ENCODE measurements at regions not wholly inside any gene's neighbourhood (a gene's known extent, or its start where the extent isn't known, plus 50 kb on each side); places are given as distances from the start of the nearest gene placed in this dataset.

DNA sequence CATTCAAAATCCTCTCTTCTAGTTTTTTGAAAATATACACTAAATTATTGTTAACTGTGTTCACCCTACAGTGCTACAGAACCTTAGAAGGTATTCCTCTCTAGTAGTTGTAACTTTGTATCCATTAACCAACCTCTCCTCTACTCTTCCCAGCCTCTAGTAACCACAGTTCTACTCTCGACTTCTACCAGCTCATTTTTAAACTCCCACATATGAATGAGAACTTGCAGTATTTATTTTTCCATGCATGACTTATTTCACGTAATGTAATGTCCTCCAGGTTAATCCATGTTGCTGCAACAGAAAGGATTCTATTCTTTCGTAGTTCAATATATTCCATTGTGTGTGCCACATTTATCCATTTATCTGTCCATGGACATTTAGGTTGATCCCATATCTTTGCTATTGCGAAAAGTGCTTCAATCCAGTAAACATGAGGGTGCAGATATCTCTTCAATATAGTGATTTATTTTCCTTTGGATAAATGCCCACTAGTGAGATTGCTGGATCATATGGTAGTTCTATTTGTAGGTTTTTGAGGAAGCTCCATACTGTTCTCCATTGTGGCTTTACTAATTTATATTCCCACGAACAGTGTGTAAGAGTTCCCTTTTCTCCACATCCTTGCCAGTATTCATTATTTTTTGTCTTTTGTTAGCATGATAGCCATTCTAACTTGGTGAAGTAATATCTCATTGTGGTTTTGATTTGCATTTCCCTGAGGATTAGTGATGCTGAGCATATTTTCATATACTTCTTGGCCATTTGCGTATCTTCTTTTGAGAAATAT lies 113.7 kb upstream of the SMAD3 start:
- Histone ChIP-seq H3K4me3 (ENCODE audit: low read depth, low read length) (no peak overlapping the region), H3K27me3 (ENCODE audit: control insufficient read depth, insufficient read depth, low read length) (no peaks in the 10 kb centered on the region), H3K36me3 (ENCODE audit: control insufficient read depth, insufficient read depth, low read length) (no peaks in the 10 kb centered on the region), H3K27ac (no peak overlapping the region), H3K4me1 (no peaks in the 10 kb centered on the region), H3K9ac (no peak overlapping the region), H2AFZ (no peak overlapping the region), H3K9me3 (ENCODE audit: control insufficient read depth, low read length) (no peaks in the 10 kb centered on the region), H3K4me2 (ENCODE audit: low read length) (no peak overlapping the region), H3K79me2 (no peaks in the 10 kb centered on the region)
- TF ChIP-seq, protein P1, sequence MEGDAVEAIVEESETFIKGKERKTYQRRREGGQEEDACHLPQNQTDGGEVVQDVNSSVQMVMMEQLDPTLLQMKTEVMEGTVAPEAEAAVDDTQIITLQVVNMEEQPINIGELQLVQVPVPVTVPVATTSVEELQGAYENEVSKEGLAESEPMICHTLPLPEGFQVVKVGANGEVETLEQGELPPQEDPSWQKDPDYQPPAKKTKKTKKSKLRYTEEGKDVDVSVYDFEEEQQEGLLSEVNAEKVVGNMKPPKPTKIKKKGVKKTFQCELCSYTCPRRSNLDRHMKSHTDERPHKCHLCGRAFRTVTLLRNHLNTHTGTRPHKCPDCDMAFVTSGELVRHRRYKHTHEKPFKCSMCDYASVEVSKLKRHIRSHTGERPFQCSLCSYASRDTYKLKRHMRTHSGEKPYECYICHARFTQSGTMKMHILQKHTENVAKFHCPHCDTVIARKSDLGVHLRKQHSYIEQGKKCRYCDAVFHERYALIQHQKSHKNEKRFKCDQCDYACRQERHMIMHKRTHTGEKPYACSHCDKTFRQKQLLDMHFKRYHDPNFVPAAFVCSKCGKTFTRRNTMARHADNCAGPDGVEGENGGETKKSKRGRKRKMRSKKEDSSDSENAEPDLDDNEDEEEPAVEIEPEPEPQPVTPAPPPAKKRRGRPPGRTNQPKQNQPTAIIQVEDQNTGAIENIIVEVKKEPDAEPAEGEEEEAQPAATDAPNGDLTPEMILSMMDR (IDR thresholded peaks at IDR 0.05): no peak

DNA sequence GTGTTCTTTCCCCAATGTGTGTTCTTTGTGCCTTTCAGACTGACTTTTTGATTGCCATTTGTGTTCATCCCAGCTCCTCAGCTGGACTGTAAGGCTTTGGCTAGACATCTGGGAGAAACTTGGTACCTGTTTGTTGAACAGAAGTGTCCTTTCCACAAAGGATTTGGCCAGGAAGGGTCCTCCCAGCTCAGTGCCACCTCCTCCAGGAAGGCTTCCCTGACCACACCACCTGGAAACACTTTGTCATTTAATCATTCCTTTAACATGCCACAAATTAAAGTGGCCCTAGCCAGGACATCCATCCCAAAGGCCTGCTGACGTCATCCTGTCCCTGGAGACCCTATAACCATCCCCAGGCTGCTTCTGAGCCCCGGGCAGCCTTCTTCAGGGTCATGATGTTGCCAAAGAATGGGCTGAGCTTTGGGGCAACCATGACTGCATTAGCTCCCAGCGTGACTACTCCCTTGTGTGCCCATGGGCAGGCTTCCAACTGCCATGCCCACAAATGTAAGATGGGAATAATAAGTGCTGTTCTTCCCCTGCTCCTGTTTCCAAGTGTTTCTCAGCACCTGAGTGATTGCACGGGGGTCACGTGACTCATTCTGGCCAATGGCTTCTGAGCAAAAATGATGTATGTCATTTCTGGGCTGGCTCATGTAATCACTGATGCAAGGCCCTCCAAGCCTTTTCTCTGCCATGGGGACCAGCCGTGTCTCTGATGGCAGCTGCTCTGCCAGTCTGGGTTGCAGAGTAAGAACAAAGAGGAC lies 112.5 kb upstream of the SMAD3 start:
- Histone ChIP-seq H3K9ac (no peak overlapping the region), H3K36me3 (ENCODE audit: control insufficient read depth, insufficient read depth, low read length) (no peaks in the 10 kb centered on the region), H3K27ac (no peak overlapping the region), H3K4me3 (ENCODE audit: low read depth, low read length) (no peak overlapping the region), H3K4me1 (no peaks in the 10 kb centered on the region), H3K27me3 (ENCODE audit: control insufficient read depth, insufficient read depth, low read length) (no peaks in the 10 kb centered on the region), H3K79me2 (no peaks in the 10 kb centered on the region), H3K4me2 (ENCODE audit: low read length) (no peak overlapping the region), H3K9me3 (ENCODE audit: control insufficient read depth, low read length) (no peaks in the 10 kb centered on the region), H2AFZ (no peak overlapping the region)
- TF ChIP-seq, protein P1 (IDR thresholded peaks at IDR 0.05): no peak

DNA sequence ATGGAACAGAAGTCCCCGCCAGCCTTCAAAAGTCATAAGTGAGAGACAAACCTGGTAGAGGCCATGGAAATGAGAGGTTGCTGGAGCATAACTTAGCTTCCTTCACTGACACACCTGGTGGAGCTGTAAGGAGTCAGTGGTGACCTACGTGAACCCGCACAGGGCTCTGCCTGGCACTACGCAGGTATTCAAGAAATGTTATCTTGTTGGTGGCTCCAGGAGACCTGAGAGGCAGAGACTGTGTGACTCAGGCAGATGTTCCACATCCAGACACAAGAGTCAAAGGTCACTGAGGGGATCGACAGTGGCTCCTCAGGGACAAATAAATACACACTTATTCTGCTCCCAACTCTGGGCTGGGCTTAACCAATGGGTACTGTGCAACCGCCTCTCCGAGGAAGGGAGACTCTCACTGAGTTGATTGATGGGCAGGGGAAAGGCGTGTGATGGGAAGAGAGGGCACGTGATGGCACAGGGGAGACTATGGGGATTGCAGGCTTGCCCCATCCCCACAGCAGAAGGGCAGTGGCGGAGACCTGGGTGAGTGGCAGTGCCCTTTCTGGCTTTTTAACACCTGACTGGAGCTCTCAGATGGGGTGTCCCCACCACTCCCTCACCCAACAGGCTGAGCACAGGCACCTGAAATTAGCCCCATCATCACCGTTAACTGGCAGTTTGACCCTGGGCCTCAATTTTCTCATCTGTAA lies 111.7 kb upstream of the SMAD3 start:
- Histone ChIP-seq H3K9me3 (ENCODE audit: control insufficient read depth, low read length) (no peaks in the 10 kb centered on the region), H2AFZ (no peak overlapping the region), H3K27me3 (ENCODE audit: control insufficient read depth, insufficient read depth, low read length) (no peaks in the 10 kb centered on the region), H3K27ac (no peak overlapping the region), H3K9ac (no peak overlapping the region), H3K4me3 (ENCODE audit: low read depth, low read length) (no peak overlapping the region), H3K4me1 (no peaks in the 10 kb centered on the region), H3K4me2 (ENCODE audit: low read length) (no peak overlapping the region), H3K36me3 (ENCODE audit: control insufficient read depth, insufficient read depth, low read length) (no peaks in the 10 kb centered on the region), H3K79me2 (no peaks in the 10 kb centered on the region)
- TF ChIP-seq, protein P1 (IDR thresholded peaks at IDR 0.05): no peak

DNA sequence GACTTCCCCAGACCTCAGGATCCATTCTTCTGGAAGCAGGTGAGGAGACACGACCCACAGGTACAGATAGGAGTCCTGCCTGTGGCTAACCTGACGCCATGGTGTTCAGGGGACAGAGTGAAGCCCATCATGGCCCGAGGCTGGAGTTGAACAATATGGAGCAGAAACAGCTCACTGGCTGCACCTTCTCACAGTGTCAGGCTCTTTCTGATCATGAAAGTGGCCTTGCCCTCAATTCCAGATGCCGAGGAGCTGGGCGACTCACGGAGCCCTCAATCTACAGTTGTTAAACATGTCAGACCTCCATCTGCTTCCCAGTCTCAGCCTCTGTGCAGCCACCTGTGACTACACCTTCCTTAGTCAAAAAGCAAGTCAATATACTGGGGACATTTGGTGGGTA lies 110.8 kb upstream of the SMAD3 start:
- no peak overlapping the region for H3K9ac ChIP-seq
- no peak overlapping the region for H3K4me3 ChIP-seq (ENCODE audit: low read depth, low read length)
- TF ChIP-seq, protein P1 (IDR thresholded peaks at IDR 0.05): no peak
- no peaks in the 10 kb centered on the region for H3K4me1 ChIP-seq
- H3K27me3 ChIP-seq (ENCODE audit: control insufficient read depth, insufficient read depth, low read length): no peaks in the 10 kb centered on the region
- H2AFZ ChIP-seq: no peak overlapping the region
- no peaks in the 10 kb centered on the region for H3K79me2 ChIP-seq
- no peaks in the 10 kb centered on the region for H3K9me3 ChIP-seq (ENCODE audit: control insufficient read depth, low read length)
- no peak overlapping the region for H3K4me2 ChIP-seq (ENCODE audit: low read length)
- H3K36me3 ChIP-seq (ENCODE audit: control insufficient read depth, insufficient read depth, low read length): no peaks in the 10 kb centered on the region
- H3K27ac ChIP-seq: no peak overlapping the region
